Heart left ventricle (tissue), 16 donors: ENCODE measurements at regions not wholly inside any gene's neighbourhood (a gene's known extent, or its start where the extent isn't known, plus 50 kb on each side); places are given as distances from the start of the nearest gene placed in this dataset.
"Not testable (repeated sequence)": the region's sequence is repeated elsewhere in the genome, so short reads cannot be mapped to it uniquely, and the experiment has no call there.

Source experiments
- ATAC-seq, 4 donors: fragments of 200-7000 bp; cut with Tn5 transposase; one replicate each; pipeline ENCODE4 v1.9.1; 2020 to 2022; ENCODE audit warnings: moderate library complexity in 4 of 4, mild to moderate bottlenecking in 3 of 4, moderate number of reproducible peaks in 1 of 4
- DNase-seq, 5 donors: peaks; one replicate each; pipeline ENCODE4 v3.0.0-alpha.2; 2020
- H3K27ac ChIP-seq, 12 donors: fragments of 200-600 bp; sonication (generic) in 4 of 12; one replicate each; pipeline versions ENCODE4 v1.5.0 to v1.8.0; 2016 to 2022; ENCODE audit warnings: mild to moderate bottlenecking in 2 of 12
- H3K27me3 ChIP-seq, 9 donors: fragments of 200-600 bp; sonication (generic) in 2 of 9; one replicate each; pipeline versions ENCODE4 v1.5.1 to v1.8.0; 2016 to 2022; ENCODE audit warnings: mild to moderate bottlenecking in 3 of 9
- H3K36me3 ChIP-seq, 9 donors: fragments of 200-600 bp; sonication (generic) in 2 of 9; one replicate each; pipeline versions ENCODE4 v1.5.0 to v1.8.0; 2018 to 2022; ENCODE audit warnings: mild to moderate bottlenecking in 2 of 9
- H3K4me1 ChIP-seq, 12 donors: fragments of 200-600 bp; sonication (generic) in 4 of 12; one replicate each; pipeline versions ENCODE4 v1.5.0 to v1.8.0; 2016 to 2022; ENCODE audit warnings: mild to moderate bottlenecking in 3 of 12
- H3K4me3 ChIP-seq, 12 donors: fragments of 200-600 bp; sonication (generic) in 4 of 12; one replicate each; pipeline versions ENCODE4 v1.5.0 to v1.8.0; 2017 to 2022; ENCODE audit warnings: mild to moderate bottlenecking in 9 of 12, moderate library complexity in 4 of 12
- H3K9me3 ChIP-seq, 12 donors: fragments of 200-600 bp; sonication (generic) in 4 of 12; one replicate each; pipeline versions ENCODE4 v1.5.0 to v1.8.0; 2016 to 2022; ENCODE audit warnings: mild to moderate bottlenecking in 1 of 12
- WGBS, 4 donors: extraction: QIAGEN DNeasy Blood & Tissue Kit in 2 of 4; methylation state at CpG; one replicate each; pipeline versions ENCODE4 v1.1.5 to v1.1.7; 2013 to 2018; 5-methylcytosine and 5-hydroxymethylcytosine counted together
- intact Hi-C, 10 donors: fragments of 100-400 bp; cut with DNase I; formaldehyde crosslinking; loops; one replicate each; pipeline versions ENCODE4 v1.11.1 to v1.14.2; 2022
- donor health status: ischemic (EF 13 %, LVEDD 7.1; RV severe dilation, severe dysfunction).
- donor health status: healthy with polysubstance abuse.
- donor health status: DM: no; HTN: yes; CAD: no.
- donor health status: DM: no; HTN: no; CAD: no.
- donor health status: ischemic (EF 25% LVEDD 6.9; RV normal size, moderate dysfunction).
- donor health status: ischemic (EF 25% LVEDD 5.7; RV mildly dilated, moderate dysfunction).
- donor health status: healthy.
- donor health status: DM: yes; HTN: yes; CAD: no.
- donor health status: ischemic (EF 35%, LVEDD 5.7; RV mildly dilated, moderate dysfunction).
- donor health status: nonischemic (EF 11% LVEDD 7.7; RV severe dilation, severe dysfunction).
- donor health status: DM: yes; HTN: yes; CAD: no.
- donor health status: PGD.
- donor health status: ischemic (EF 29% LVEDD 5.4; RV normal size, mild dysfunction).
- donor health status: nonischemic (EF 23%, LVEDD 6.1; RV moderate dilation, normal function).

DNA sequence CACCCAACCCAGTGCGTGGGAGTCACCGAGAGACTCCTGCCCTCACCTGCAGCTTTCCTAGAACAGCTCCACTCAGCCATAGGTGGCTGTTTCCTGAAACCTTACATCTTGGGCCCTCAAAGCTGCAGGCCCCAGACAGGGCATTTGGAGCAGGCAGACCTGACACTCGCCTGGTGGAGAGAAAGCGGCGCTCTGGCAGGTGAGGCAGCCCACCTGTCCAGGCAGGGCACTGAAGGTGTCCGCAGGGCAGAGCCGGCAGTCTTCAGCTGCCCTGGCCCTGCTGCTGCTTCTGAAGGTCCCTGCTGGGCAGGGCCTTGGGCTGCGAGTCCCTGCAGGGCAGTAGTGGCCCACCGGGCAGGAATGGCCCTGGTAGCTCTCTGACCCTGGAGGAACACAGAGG lies 93.3 kb downstream of the MALL start:
- H3K4me1 ChIP-seq, DNase-seq, H3K27ac ChIP-seq, ATAC-seq, intact Hi-C loops, H3K27me3 ChIP-seq, H3K4me3 ChIP-seq, H3K9me3 ChIP-seq, H3K36me3 ChIP-seq: not testable (repeated sequence)
- WGBS, 4 donors = 95 to 97% (median 95%) methylated on average over 5 of the region's 9 CpGs; no CpG with 5 or more reads in 1 of the 4 donors

DNA sequence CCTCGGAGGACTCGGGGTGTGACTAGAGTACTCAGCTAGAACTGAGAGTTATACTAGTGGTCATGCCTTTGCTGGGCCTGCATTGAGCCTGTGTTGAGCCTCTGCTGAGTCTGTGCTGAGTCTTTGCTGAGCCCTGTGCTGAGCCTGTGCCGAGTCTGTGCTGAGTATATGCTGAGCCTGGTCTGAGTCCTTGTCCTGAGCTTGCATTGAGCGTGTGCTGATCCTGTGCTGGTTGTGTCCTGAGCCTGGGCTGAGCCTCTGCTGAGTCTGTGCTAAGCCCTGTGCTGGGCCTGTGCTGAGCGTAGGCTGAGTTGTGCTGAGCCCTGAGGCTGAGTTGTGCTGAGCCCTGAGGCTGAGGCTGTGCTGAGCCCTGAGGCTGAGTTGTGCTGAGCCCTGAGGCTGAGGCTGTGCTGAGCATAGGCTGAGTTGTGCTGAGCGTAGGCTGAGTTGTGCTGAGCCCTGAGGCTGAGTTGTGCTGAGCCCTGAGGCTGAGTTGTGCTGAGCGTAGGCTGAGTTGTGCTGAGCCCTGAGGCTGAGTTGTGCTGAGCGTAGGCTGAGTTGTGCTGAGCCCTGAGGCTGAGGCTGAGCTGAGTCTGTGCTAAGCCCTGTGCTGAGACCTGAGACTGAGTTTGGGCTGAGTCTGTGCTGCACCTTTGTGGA lies 89.4 kb downstream of the MALL start:
- ATAC-seq, H3K4me3 ChIP-seq, H3K9me3 ChIP-seq, intact Hi-C loops, H3K27me3 ChIP-seq, DNase-seq, H3K36me3 ChIP-seq, H3K4me1 ChIP-seq, H3K27ac ChIP-seq: not testable (repeated sequence)
- WGBS, 4 donors = 80 to 89% (median 86%) methylated on average over 1 to 5 of the region's 8 CpGs; no CpG with 5 or more reads in 1 of the 4 donors

DNA sequence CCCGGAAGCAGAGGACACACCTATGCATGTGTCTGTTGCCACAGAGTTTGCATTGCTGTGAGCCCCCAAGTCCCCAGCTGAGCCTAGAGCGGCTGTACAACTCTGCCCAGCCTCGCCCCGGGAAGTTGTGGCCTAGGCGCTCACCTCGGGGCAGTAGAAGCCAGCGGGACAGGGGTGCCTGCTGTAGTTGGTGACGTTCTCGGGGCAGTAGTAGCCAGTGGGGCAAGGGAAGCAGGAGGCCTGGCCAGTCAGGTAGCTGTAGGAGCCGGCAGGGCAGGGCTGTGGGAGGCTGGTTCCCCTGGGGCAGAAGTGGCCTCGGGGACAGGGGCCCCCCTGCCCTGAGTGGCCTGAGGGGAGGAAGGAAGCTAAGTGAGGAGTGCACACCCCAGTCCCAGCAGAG lies 87.2 kb downstream of the MALL start:
- H3K9me3 ChIP-seq, H3K4me1 ChIP-seq, ATAC-seq, H3K27ac ChIP-seq, H3K27me3 ChIP-seq, H3K4me3 ChIP-seq, intact Hi-C loops, H3K36me3 ChIP-seq: not testable (repeated sequence)
- 71 to 86% (median 80%) methylated on average over 8 to 10 of the region's 11 CpGs; no CpG with 5 or more reads in 1 of the 4 donors for WGBS, 4 donors
- peak in 1 of 5 donors; percentile 12 for DNase-seq

DNA sequence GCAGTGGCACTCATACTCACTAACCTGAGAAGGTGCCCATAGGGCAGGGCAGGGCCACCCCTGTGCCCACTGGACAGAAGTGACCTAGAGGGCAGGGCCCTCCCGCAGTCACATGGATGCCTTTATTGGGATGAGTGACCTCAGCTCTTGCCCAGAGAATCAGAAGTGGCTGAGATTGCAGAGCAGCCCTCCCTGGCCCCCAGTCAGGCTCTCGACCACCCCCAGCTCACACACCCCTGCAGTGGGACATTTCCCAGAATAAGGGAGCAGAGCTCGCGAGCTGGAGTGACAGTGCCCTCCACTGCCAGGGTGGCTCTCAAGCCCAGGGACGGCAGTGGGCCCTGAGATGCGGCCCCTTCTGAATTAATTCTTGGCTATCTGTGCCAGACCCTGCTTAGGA lies 84.7 kb downstream of the MALL start:
- DNase-seq, H3K4me1 ChIP-seq: not testable (repeated sequence)
- 85 to 92% (median 85%) methylated on average over 3 of the region's 6 CpGs; no CpG with 5 or more reads in 1 of the 4 donors for WGBS, 4 donors

DNA sequence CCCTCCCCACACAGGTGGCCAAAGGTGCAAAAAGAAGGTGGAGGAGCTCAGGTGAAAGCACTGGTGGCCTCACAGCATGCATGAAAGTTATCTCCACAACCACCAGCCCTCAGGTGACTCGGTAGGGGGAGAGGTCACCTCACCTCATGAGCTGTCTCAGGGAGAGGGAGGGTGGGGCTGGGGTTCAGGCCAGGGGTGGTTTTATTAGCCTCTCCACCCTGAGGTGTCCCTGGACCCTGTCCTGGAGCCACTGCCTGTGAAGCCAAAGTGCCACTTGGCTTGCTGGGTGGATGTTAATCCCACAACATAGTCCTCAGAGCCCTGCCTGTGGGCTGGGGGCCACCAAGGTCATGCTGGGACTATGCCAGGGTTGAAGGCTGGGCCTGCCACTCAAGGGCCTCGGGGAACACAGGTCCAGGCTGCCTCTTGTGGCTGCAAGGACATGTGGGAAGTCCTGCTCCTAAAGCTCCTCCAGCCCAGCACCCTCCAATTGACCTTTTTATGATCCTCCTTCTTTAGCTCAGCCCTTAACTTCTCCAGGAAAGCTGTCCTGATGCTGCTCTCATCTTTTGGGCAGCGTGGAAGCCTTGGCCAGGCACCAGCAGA lies 83.8 kb downstream of the MALL start:
- DNase-seq, intact Hi-C loops, H3K27me3 ChIP-seq, H3K4me3 ChIP-seq, H3K36me3 ChIP-seq, H3K9me3 ChIP-seq, H3K27ac ChIP-seq, H3K4me1 ChIP-seq, ATAC-seq: not testable (repeated sequence)
- WGBS, 4 donors = no CpG with 5 or more reads among the region's 3 CpGs

More for the DNA sequence above, 84.7 kb downstream of the MALL start:
- ATAC-seq, H3K9me3 ChIP-seq, H3K27ac ChIP-seq, H3K36me3 ChIP-seq, H3K4me3 ChIP-seq, H3K27me3 ChIP-seq, intact Hi-C loops: not testable (repeated sequence)
